CD4-positive, alpha-beta T cell (primary cell): ENCODE measurements at regions not wholly inside any gene's neighbourhood (a gene's known extent, or its start where the extent isn't known, plus 50 kb on each side); places are given as distances from the start of the nearest gene placed in this dataset.

Experiments
- ATAC-seq: fragments of 200-7000 bp; cut with Tn5 transposase; one replicate; pipeline ENCODE4 v1.10.0; 2022; ENCODE audit warnings: mild to moderate bottlenecking; ENCODE audit not compliant: poor library complexity
- CTCF ChIA-PET: fragments of 350-600 bp; sonication (Branson Sonifier 250); formaldehyde crosslinking; loops from one replicate; lab custom pipeline; 2021; ENCODE audit warnings: antibody characterized with exemption, inconsistent platforms; lab: Charles Lee
- POLR2A ChIA-PET: fragments of 350-600 bp; sonication (Branson Sonifier 250); formaldehyde crosslinking; loops from one replicate; lab custom pipeline; 2021; ENCODE audit warnings: antibody characterized with exemption, inconsistent platforms; lab: Charles Lee
- DNase-seq, 14 experiments: peaks; one replicate each; pipeline ENCODE4 v3.0.0-alpha.2; 2013 to 2020; ENCODE audit warnings: mixed read lengths in 2 of 14
- H3K27ac ChIP-seq, 2 donors: one replicate each; pipeline versions ENCODE4 v1.5.1 to v1.7.0; 2013; ENCODE audit warnings: low read length in 2 of 2, low read depth in 1 of 2, mild to moderate bottlenecking in 1 of 2
- H3K27me3 ChIP-seq, 2 experiments: 1 replicate in 1 of 2; 2 replicates in 1 of 2; pipeline versions ENCODE4 v1.6.1 to v1.7.0; 2013; ENCODE audit warnings: low read length in 2 of 2, control low read depth in 1 of 2, mild to moderate bottlenecking in 1 of 2, moderate library complexity in 1 of 2; ENCODE audit not compliant: insufficient read depth in 2 of 2, control insufficient read depth in 1 of 2
- H3K36me3 ChIP-seq: one replicate; pipeline ENCODE4 v1.6.1; 2013; ENCODE audit warnings: low read length, control low read depth; ENCODE audit not compliant: insufficient read depth
- H3K4me1 ChIP-seq: one replicate; pipeline ENCODE4 v1.6.1; 2013; ENCODE audit warnings: low read length, control low read depth; ENCODE audit not compliant: insufficient read depth
- H3K4me3 ChIP-seq: one replicate; pipeline ENCODE4 v1.5.1; 2013; ENCODE audit warnings: mild to moderate bottlenecking, low read length, moderate library complexity
- H3K9me3 ChIP-seq, 2 experiments: 1 replicate in 1 of 2; 2 replicates in 1 of 2; pipeline versions ENCODE4 v1.6.1 to v1.7.0; 2013; ENCODE audit warnings: low read length in 2 of 2, mild to moderate bottlenecking in 2 of 2, control low read depth in 1 of 2, moderate library complexity in 1 of 2; ENCODE audit not compliant: control insufficient read depth in 1 of 2, insufficient read depth in 1 of 2
- H3K27ac Mint-ChIP-seq: one replicate; pipeline ENCODE4 v1.8.0; 2020; ENCODE audit warnings: mixed read lengths
- H3K27me3 Mint-ChIP-seq: one replicate; pipeline ENCODE4 v1.8.0; 2021; ENCODE audit warnings: mixed read lengths
- H3K36me3 Mint-ChIP-seq: one replicate; pipeline ENCODE4 v1.8.0; 2021; ENCODE audit warnings: low read depth, mixed read lengths
- H3K4me1 Mint-ChIP-seq: one replicate; pipeline ENCODE4 v1.8.0; 2021; ENCODE audit warnings: low read depth, mixed read lengths
- H3K4me3 Mint-ChIP-seq: one replicate; pipeline ENCODE4 v1.8.0; 2020; ENCODE audit warnings: mild to moderate bottlenecking, mixed read lengths
- H3K9me3 Mint-ChIP-seq: one replicate; pipeline ENCODE4 v1.8.0; 2020; ENCODE audit warnings: mixed read lengths
- intact Hi-C, 2 experiments: fragments of 100-400 bp; cut with DNase I in 1 of 2; cut with micrococcal nuclease in 1 of 2; formaldehyde crosslinking; loops; one replicate each; pipeline versions ENCODE4 v1.15.1 to v1.9.0; 2023 to 2025; cut with DNase I, micrococcal nuclease
- TF ChIP-seq, protein P1 (sequence below): fragments of 200-600 bp; IDR thresholded peaks from one replicate; pipeline ENCODE4 v1.8.0; 2022; ENCODE audit warnings: antibody characterized with exemption, mild to moderate bottlenecking

- TF ChIP-seq, protein P1, sequence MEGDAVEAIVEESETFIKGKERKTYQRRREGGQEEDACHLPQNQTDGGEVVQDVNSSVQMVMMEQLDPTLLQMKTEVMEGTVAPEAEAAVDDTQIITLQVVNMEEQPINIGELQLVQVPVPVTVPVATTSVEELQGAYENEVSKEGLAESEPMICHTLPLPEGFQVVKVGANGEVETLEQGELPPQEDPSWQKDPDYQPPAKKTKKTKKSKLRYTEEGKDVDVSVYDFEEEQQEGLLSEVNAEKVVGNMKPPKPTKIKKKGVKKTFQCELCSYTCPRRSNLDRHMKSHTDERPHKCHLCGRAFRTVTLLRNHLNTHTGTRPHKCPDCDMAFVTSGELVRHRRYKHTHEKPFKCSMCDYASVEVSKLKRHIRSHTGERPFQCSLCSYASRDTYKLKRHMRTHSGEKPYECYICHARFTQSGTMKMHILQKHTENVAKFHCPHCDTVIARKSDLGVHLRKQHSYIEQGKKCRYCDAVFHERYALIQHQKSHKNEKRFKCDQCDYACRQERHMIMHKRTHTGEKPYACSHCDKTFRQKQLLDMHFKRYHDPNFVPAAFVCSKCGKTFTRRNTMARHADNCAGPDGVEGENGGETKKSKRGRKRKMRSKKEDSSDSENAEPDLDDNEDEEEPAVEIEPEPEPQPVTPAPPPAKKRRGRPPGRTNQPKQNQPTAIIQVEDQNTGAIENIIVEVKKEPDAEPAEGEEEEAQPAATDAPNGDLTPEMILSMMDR: peak; percentile 49
- Histone ChIP-seq H3K4me1 (no peaks in the 10 kb centered on the region), H3K4me3 (no peak overlapping the region), H3K27ac (no peak overlapping the region), H3K9me3 (peaks cover 0 to 23% of the 10 kb centered on the region in 2 experiments), H3K36me3 (no peaks in the 10 kb centered on the region), H3K27me3 (peaks cover 4 to 26% of the 10 kb centered on the region in 2 experiments)
- DNase-seq (peak in 13 of 14 experiments; percentile 11 to 65 (median 28)), ATAC-seq (no peak)
- no peak overlapping the region for H3K27ac Mint-ChIP-seq
- intact Hi-C loops: loop anchor here (2.0 to 10.0 kb wide), 2 partner anchors 166 to 688 kb away; no protein-coding TSS in a partner anchor
- H3K36me3 Mint-ChIP-seq: no peaks in the 10 kb centered on the region
- H3K9me3 Mint-ChIP-seq: no peaks in the 10 kb centered on the region
- POLR2A ChIA-PET: interaction anchor here (1.1 kb wide), 1 partner anchor 21 kb away, joined by 3 read pairs; no protein-coding TSS in a partner anchor
- H3K4me3 Mint-ChIP-seq: no peak overlapping the region
- CTCF ChIA-PET: interaction anchor here (1.2 to 1.6 kb wide), 3 partner anchors 12 to 166 kb away, joined by 3 to 6 read pairs (median 3); no protein-coding TSS in a partner anchor
- peaks cover 16% of the 10 kb centered on the region for H3K27me3 Mint-ChIP-seq
- no peaks in the 10 kb centered on the region for H3K4me1 Mint-ChIP-seq
Observed at GRCh38 chr13:26872525-26873385, 112.2 kb upstream of the GPR12 start.

DNA sequence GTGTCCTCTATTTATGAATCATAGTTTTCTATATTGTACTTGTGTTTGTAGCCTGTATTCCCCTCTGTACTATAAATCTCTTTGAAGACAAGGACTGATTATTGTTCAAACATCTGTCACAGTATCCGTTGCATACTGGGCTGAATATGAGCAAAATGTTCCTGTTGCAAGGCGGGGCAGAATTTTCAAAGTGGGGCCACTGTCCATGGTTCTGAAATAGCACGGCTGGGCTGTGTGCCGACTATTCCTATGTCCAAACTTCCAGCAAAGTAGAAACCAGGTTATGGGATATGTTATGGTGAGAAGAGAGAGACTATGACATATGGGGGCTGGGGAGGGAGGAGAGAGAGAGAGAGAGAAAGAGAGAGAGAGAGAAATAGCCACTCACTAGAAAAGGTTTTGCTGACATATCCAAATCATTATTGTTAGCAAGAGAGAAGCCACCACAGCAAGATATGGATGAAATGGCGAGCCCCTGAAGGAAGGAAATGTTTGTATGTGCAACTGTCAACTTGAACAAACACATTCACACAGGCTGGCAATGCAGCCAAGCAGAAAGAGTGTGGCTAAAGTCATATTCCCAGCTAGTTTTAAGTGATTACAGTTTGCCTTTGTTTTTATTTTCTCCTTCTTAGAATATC, 107.0 kb upstream of the GPR12 start:
- no peaks in the 10 kb centered on the region for H3K4me1 Mint-ChIP-seq

DNA sequence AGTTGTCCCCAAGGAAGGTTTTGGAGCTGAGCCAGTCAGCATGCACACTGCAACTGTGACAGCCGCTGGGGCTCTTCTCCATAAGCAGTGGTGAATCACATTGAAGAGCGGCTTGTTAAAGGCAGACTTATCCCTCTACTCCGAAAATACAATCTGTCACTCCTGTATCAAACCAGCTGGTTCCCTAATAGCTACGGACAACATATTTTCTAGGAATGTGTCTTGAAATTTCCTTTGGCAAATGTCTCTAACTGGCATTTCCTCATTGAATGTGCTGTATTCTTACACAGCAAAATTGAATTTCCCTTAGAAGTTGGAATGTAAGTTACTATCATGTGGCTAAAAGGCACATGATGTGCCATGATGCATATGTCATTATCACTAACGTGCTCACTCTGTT, 104.0 kb upstream of the GPR12 start:
- Mint-ChIP-seq H3K4me1 (no peaks in the 10 kb centered on the region), H3K27ac (no peak overlapping the region), H3K36me3 (no peaks in the 10 kb centered on the region), H3K9me3 (no peaks in the 10 kb centered on the region), H3K27me3 (peaks cover 22% of the 10 kb centered on the region), H3K4me3 (no peak overlapping the region)
- ChIA-PET CTCF (no interaction called here), POLR2A (no interaction called here)
- Histone ChIP-seq H3K4me1 (no peaks in the 10 kb centered on the region), H3K27ac (no peak overlapping the region), H3K36me3 (no peaks in the 10 kb centered on the region), H3K9me3 (peaks cover 0 to 8% of the 10 kb centered on the region in 2 experiments), H3K27me3 (peaks cover 4 to 5% of the 10 kb centered on the region in 2 experiments), H3K4me3 (no peak overlapping the region)
- TF ChIP-seq, protein P1: no peak
- no peak for ATAC-seq
- intact Hi-C loops: no loop called here
- no peak for DNase-seq

More for the DNA sequence above, 107.0 kb upstream of the GPR12 start:
- intact Hi-C loops: no loop called here
- Mint-ChIP-seq H3K27ac (no peak overlapping the region), H3K9me3 (no peaks in the 10 kb centered on the region), H3K36me3 (no peaks in the 10 kb centered on the region), H3K4me3 (no peak overlapping the region), H3K27me3 (peaks cover 4% of the 10 kb centered on the region)
- CTCF ChIA-PET: no interaction called here
- Histone ChIP-seq H3K4me3 (no peak overlapping the region), H3K27me3 (peaks cover 4 to 9% of the 10 kb centered on the region in 2 experiments), H3K36me3 (no peaks in the 10 kb centered on the region), H3K27ac (no peak overlapping the region), H3K9me3 (peaks cover 0 to 6% of the 10 kb centered on the region in 2 experiments), H3K4me1 (no peaks in the 10 kb centered on the region)
- TF ChIP-seq, protein P1: no peak
- ATAC-seq (no peak), DNase-seq (peak in 1 of 14 experiments; percentile 10)
- POLR2A ChIA-PET: no interaction called here
